H1 (cell line): ENCODE measurements at regions not wholly inside any gene's neighbourhood (a gene's known extent, or its start where the extent isn't known, plus 50 kb on each side); places are given as distances from the start of the nearest gene placed in this dataset.

Experiments
- CTCF ChIA-PET: fragments of 300-600 bp; sonication (Branson Sonifier 250); formaldehyde crosslinking; loops from one replicate; lab custom pipeline; 2021; ENCODE audit not compliant: partially characterized antibody; lab: Charles Lee
- POLR2A ChIA-PET: fragments of 300-600 bp; sonication (Branson Sonifier 250); formaldehyde crosslinking; loops from one replicate; lab custom pipeline; 2021; ENCODE audit warnings: inconsistent platforms; ENCODE audit not compliant: partially characterized antibody; lab: Charles Lee
- DNase-seq, 2 experiments: peaks; one replicate each; pipeline versions ENCODE4 v3.0.0 to v3.0.0-alpha.2; 2010 to 2022; ENCODE audit warnings: low spot score in 2 of 2, low read depth in 1 of 2, mixed read lengths in 1 of 2
- FAIRE-seq: peaks from 2 replicates; lab custom pipeline; 2011; peaks lifted over from hg19 to GRCh38; lab: Jason Lieb, UNC
- H2AFZ ChIP-seq: 2 replicates; pipeline ENCODE4 v1.8.1; 2012; ENCODE audit warnings: low read length, inconsistent platforms
- H2AK5ac ChIP-seq: 2 replicates; pipeline ENCODE4 v1.6.1; 2013; ENCODE audit warnings: low read depth, low read length
- H2BK120ac ChIP-seq: replicated peaks from 2 replicates; pipeline ENCODE3; 2013; ENCODE audit warnings: low read depth, low read length, inconsistent platforms
- H2BK12ac ChIP-seq: 2 replicates; pipeline ENCODE4 v1.6.1; 2013; ENCODE audit warnings: low read depth, low read length
- H2BK15ac ChIP-seq: 2 replicates; pipeline ENCODE4 v1.6.1; 2013; ENCODE audit warnings: low read length
- H2BK20ac ChIP-seq: 2 replicates; pipeline ENCODE4 v1.6.1; 2013; ENCODE audit warnings: low read length
- H2BK5ac ChIP-seq: 2 replicates; pipeline ENCODE4 v1.6.1; 2013; ENCODE audit warnings: low read depth, low read length
- H3K14ac ChIP-seq: 2 replicates; pipeline ENCODE4 v1.6.1; 2013; ENCODE audit warnings: inconsistent platforms; ENCODE audit not compliant: insufficient read length
- H3K18ac ChIP-seq: 2 replicates; pipeline ENCODE4 v1.6.1; 2013; ENCODE audit warnings: low read length; ENCODE audit errors: extremely low read depth
- H3K23ac ChIP-seq: 2 replicates; pipeline ENCODE4 v1.6.1; 2013; ENCODE audit warnings: inconsistent platforms; ENCODE audit not compliant: insufficient read length
- H3K23me2 ChIP-seq: 2 replicates; pipeline ENCODE4 v1.6.1; 2013; ENCODE audit warnings: low read depth, low read length
- H3K27ac ChIP-seq: 2 replicates; pipeline ENCODE4 v1.6.1; 2011; ENCODE audit warnings: low read depth, low read length, inconsistent platforms
- H3K27me3 ChIP-seq, 4 experiments: replicated peaks in 1 of 4; 1 replicate in 1 of 4; 2 replicates in 3 of 4; pipeline versions ENCODE4 v1.6.1 to v1.8.1; 2011 to 2013; ENCODE audit warnings: low read length in 3 of 4, mild to moderate bottlenecking in 3 of 4, inconsistent platforms in 2 of 4, mixed read lengths in 2 of 4, moderate library complexity in 1 of 4; ENCODE audit not compliant: control insufficient read depth in 3 of 4, insufficient read depth in 3 of 4; ENCODE audit errors: extremely low read depth in 1 of 4
- H3K36me3 ChIP-seq, 4 experiments: 2 replicates each; pipeline versions ENCODE4 v1.6.1 to v1.8.1; 2011 to 2013; ENCODE audit warnings: mild to moderate bottlenecking in 4 of 4, low read length in 3 of 4, moderate library complexity in 2 of 4, control low read depth in 1 of 4, inconsistent platforms in 1 of 4; ENCODE audit not compliant: insufficient read depth in 4 of 4, control insufficient read depth in 2 of 4
- H3K4ac ChIP-seq: replicated peaks from 2 replicates; pipeline ENCODE3; 2013; ENCODE audit warnings: low read length, low read depth, mixed read lengths, inconsistent platforms; ENCODE audit not compliant: insufficient read length
- H3K4me1 ChIP-seq, 4 experiments: replicated peaks in 1 of 4; 1 replicate in 1 of 4; 2 replicates in 3 of 4; pipeline versions ENCODE4 v1.6.1 to v1.8.1; 2011 to 2013; ENCODE audit warnings: low read length in 3 of 4, inconsistent platforms in 2 of 4, mixed read lengths in 1 of 4; ENCODE audit not compliant: insufficient read depth in 4 of 4, control insufficient read depth in 3 of 4
- H3K4me2 ChIP-seq, 2 experiments: 2 replicates each; pipeline versions ENCODE4 v1.6.1 to v1.8.1; 2011 to 2013; ENCODE audit warnings: low read depth in 2 of 2, low read length in 2 of 2, control low read depth in 1 of 2, inconsistent platforms in 1 of 2, mild to moderate bottlenecking in 1 of 2; ENCODE audit not compliant: insufficient read depth in 1 of 2
- H3K4me3 ChIP-seq, 4 experiments: fragments of 200-600, 300-600 bp in 1 of 4; sonication (generic), shearing (Covaris generic), sonication (Bioruptor Twin) in 1 of 4; 2 replicates each; pipeline versions ENCODE4 v1.5.1 to v1.8.1; 2011 to 2016; ENCODE audit warnings: low read length in 4 of 4, low read depth in 3 of 4, control low read depth in 2 of 4, inconsistent platforms in 2 of 4, mild to moderate bottlenecking in 2 of 4, mixed read lengths in 1 of 4, moderate library complexity in 1 of 4; ENCODE audit not compliant: insufficient read depth in 2 of 4; ENCODE audit errors: extremely low read depth in 1 of 4
- H3K56ac ChIP-seq: replicated peaks from 2 replicates; pipeline ENCODE3; 2013; ENCODE audit warnings: low read depth, mild to moderate bottlenecking, mixed read lengths, low read length, inconsistent platforms; ENCODE audit not compliant: insufficient read length
- H3K79me1 ChIP-seq: 2 replicates; pipeline ENCODE4 v1.6.1; 2013; ENCODE audit warnings: low read depth, low read length, control low read depth
- H3K79me2 ChIP-seq, 2 experiments: 2 replicates each; pipeline versions ENCODE4 v1.6.1 to v1.8.1; 2012 to 2013; ENCODE audit warnings: low read length in 2 of 2, mild to moderate bottlenecking in 2 of 2, inconsistent platforms in 1 of 2; ENCODE audit not compliant: insufficient read depth in 2 of 2, control insufficient read depth in 1 of 2
- H3K9ac ChIP-seq, 4 experiments: replicated peaks in 1 of 4; 1 replicate in 1 of 4; 2 replicates in 3 of 4; pipeline versions ENCODE4 v1.6.1 to v1.8.1; 2011 to 2013; ENCODE audit warnings: low read depth in 3 of 4, low read length in 3 of 4, control low read depth in 2 of 4, mild to moderate bottlenecking in 2 of 4, moderate library complexity in 2 of 4, inconsistent platforms in 1 of 4; ENCODE audit errors: extremely low read depth in 1 of 4
- H3K9me3 ChIP-seq, 2 experiments: 2 replicates each; pipeline versions ENCODE4 v1.6.1 to v1.8.1; 2012 to 2013; ENCODE audit warnings: mild to moderate bottlenecking in 2 of 2, moderate library complexity in 2 of 2, control low read depth in 1 of 2, inconsistent platforms in 1 of 2, low read depth in 1 of 2, low read length in 1 of 2, mixed read lengths in 1 of 2; ENCODE audit not compliant: insufficient read depth in 2 of 2
- H4K20me1 ChIP-seq, 2 experiments: replicated peaks in 1 of 2; 2 replicates each; pipeline versions ENCODE3 to v1.8.1; 2011 to 2013; ENCODE audit warnings: inconsistent platforms in 2 of 2, low read length in 2 of 2, mild to moderate bottlenecking in 1 of 2; ENCODE audit not compliant: insufficient read depth in 2 of 2, control insufficient read depth in 1 of 2
- H4K5ac ChIP-seq: 2 replicates; pipeline ENCODE4 v1.6.1; 2013; ENCODE audit warnings: low read length, low read depth, mixed read lengths, inconsistent platforms; ENCODE audit not compliant: insufficient read length
- H4K8ac ChIP-seq: 2 replicates; pipeline ENCODE4 v1.8.0; 2013; ENCODE audit warnings: mild to moderate bottlenecking, moderate library complexity, low read length, inconsistent platforms; ENCODE audit not compliant: insufficient read depth; ENCODE audit errors: extremely low read depth
- H4K91ac ChIP-seq: replicated peaks from 2 replicates; pipeline ENCODE3; 2013; ENCODE audit warnings: low read length, mixed read lengths, inconsistent platforms; ENCODE audit not compliant: insufficient read length
- JUND ChIP-seq: IDR thresholded peaks from 2 replicates; pipeline ENCODE4 v1.6.1; 2011; ENCODE audit warnings: mild to moderate bottlenecking, improper control_type of control experiment, low read length
- KDM5A ChIP-seq: fragments of 200-600 bp; IDR thresholded peaks from 2 replicates; pipeline ENCODE4 v1.7.1; 2012; ENCODE audit warnings: mild to moderate bottlenecking, low read length, inconsistent platforms, mixed read lengths
- RBBP5 ChIP-seq: IDR thresholded peaks from 2 replicates; pipeline ENCODE4 v1.7.1; 2012; ENCODE audit warnings: low read depth, mild to moderate bottlenecking, inconsistent platforms, low read length, moderate library complexity, borderline replicate concordance
- WGBS, 2 experiments: shearing (Covaris generic) in 1 of 2; methylation state at CpG; one replicate each; pipeline versions ENCODE4 v1.1.6 to v1.1.7; 2013 to 2015; ENCODE audit warnings: low lambda C conversion rate in 2 of 2, mixed read lengths in 2 of 2, inconsistent platforms in 1 of 2, low coverage in 1 of 2, missing lambda C conversion rate in 1 of 2; ENCODE audit not compliant: insufficient replicate concordance in 2 of 2, insufficient coverage in 1 of 2, insufficient read length in 1 of 2; ENCODE audit errors: extremely low coverage in 1 of 2, missing lambda C conversion rate in 1 of 2; 5-methylcytosine and 5-hydroxymethylcytosine counted together

- no peak for DNase-seq
- Histone ChIP-seq H3K56ac (no peak overlapping the region), H2BK5ac (no peak overlapping the region), H4K20me1 (no peaks in the 10 kb centered on the region), H2BK20ac (no peak overlapping the region), H2AK5ac (no peak overlapping the region), H3K4me2 (no peak overlapping the region), H3K4me3 (no peak overlapping the region), H2BK12ac (0 out of 2 replicates have a peak overlapping the region, but pooled peaks have one; percentile 19), H3K14ac (no peak overlapping the region), H3K18ac (no peak overlapping the region), H3K4me1 (peaks cover 0 to 4% (median 1%) of the 10 kb centered on the region in 4 experiments; a peak in 1 of 7 replicates), H4K5ac (no peak overlapping the region), H2BK120ac (no peak overlapping the region), H4K91ac (no peak overlapping the region), H4K8ac (no peak overlapping the region; the same call in 1 of the 2 replicates), H3K79me2 (no peaks in the 10 kb centered on the region), H3K23me2 (no peaks in the 10 kb centered on the region), H3K9me3 (no peaks in the 10 kb centered on the region), H3K79me1 (no peaks in the 10 kb centered on the region), H3K27me3 (no peaks in the 10 kb centered on the region), H3K4ac (no peak overlapping the region), H3K36me3 (no peaks in the 10 kb centered on the region), H3K23ac (no peak overlapping the region), H2AFZ (peak overlapping the region; percentile 91), H3K27ac (no peak overlapping the region), H3K9ac (no peak overlapping the region), H2BK15ac (no peak overlapping the region)
- WGBS, 2 experiments: 87% methylated on average over 6 of the region's 6 CpGs; no CpG with 5 or more reads in 1 of the 2 experiments
- no peak for FAIRE-seq
- POLR2A ChIA-PET: no interaction called here
- CTCF ChIA-PET: no interaction called here
- TF ChIP-seq KDM5A (no peak), RBBP5 (no peak), JUND (no peak)
Measured at GRCh38 chr13:34425327-34425949, 516.6 kb upstream of the NBEA start.
